IMR-90 (cell line): ENCODE measurements at regions not wholly inside any gene's neighbourhood (a gene's known extent, or its start where the extent isn't known, plus 50 kb on each side); places are given as distances from the start of the nearest gene placed in this dataset.
A peak's percentile ranks its signal among the peaks of the same experiment; 100 is the strongest.

Experiments
- ATAC-seq: fragments of 200-7000 bp; cut with Tn5 transposase; 2 replicates; pipeline ENCODE4 v1.9.1; 2020; ENCODE audit warnings: low read depth, mild to moderate bottlenecking, moderate library complexity
- BruUV-seq: library from RNA; stranded (reverse); fragments of 400-500 nt; replicated peaks from 2 replicates; lab custom pipeline; 2021; lab: Mats Ljungman, UMichigan
- CTCF ChIA-PET: fragments of 300-600 bp; formaldehyde crosslinking; extraction: SDS; loops from one replicate; lab custom pipeline; 2021; ENCODE audit warnings: antibody characterized with exemption; lab: Yijun Ruan, JAX
- POLR2A ChIA-PET: fragments of 300-600 bp; sonication (Branson Sonifier 250); formaldehyde crosslinking; loops from one replicate; lab custom pipeline; 2022; ENCODE audit warnings: antibody characterized with exemption; ENCODE audit not compliant: unreplicated experiment; lab: Charles Lee
- DNase-seq: peaks from one replicate; pipeline ENCODE4 v3.0.0; 2013
- H2AFZ ChIP-seq: replicated peaks from 2 replicates; pipeline ENCODE3; 2013; ENCODE audit warnings: low read length, mild to moderate bottlenecking; ENCODE audit not compliant: poor library complexity
- H2AK5ac ChIP-seq: 2 replicates; pipeline ENCODE4 v1.6.1; 2013; ENCODE audit warnings: low read depth, low read length, inconsistent platforms
- H2AK9ac ChIP-seq: replicated peaks from 2 replicates; pipeline ENCODE3; 2013; ENCODE audit warnings: mild to moderate bottlenecking, low read depth, low read length, moderate library complexity; ENCODE audit not compliant: poor library complexity
- H2BK120ac ChIP-seq: 2 replicates; pipeline ENCODE4 v1.6.1; 2013; ENCODE audit warnings: low read depth, low read length, inconsistent platforms
- H2BK15ac ChIP-seq: 3 replicates; pipeline ENCODE4 v1.6.1; 2013; ENCODE audit warnings: low read depth, low read length, inconsistent platforms
- H2BK20ac ChIP-seq: 2 replicates; pipeline ENCODE4 v1.6.1; 2013; ENCODE audit warnings: low read depth, mild to moderate bottlenecking, inconsistent platforms, low read length, moderate library complexity
- H2BK5ac ChIP-seq: 2 replicates; pipeline ENCODE4 v1.6.1; 2013; ENCODE audit warnings: mild to moderate bottlenecking, low read depth, low read length, inconsistent platforms; ENCODE audit not compliant: poor library complexity, severe bottlenecking
- H3K14ac ChIP-seq: replicated peaks from 2 replicates; pipeline ENCODE4 v1.6.1; 2013; ENCODE audit warnings: low read depth, low read length, inconsistent platforms
- H3K18ac ChIP-seq: 2 replicates; pipeline ENCODE4 v1.6.1; 2013; ENCODE audit warnings: low read depth, low read length, control low read depth
- H3K23ac ChIP-seq: 2 replicates; pipeline ENCODE4 v1.6.1; 2013; ENCODE audit warnings: low read depth, low read length, inconsistent platforms
- H3K27ac ChIP-seq: 2 replicates; pipeline ENCODE4 v1.5.1; 2013; ENCODE audit warnings: mild to moderate bottlenecking, control low read depth, low read length; ENCODE audit not compliant: insufficient read depth
- H3K27me3 ChIP-seq: 2 replicates; pipeline ENCODE4 v1.6.1; 2013; ENCODE audit warnings: low read length; ENCODE audit not compliant: control insufficient read depth, insufficient read depth
- H3K36me3 ChIP-seq: 2 replicates; pipeline ENCODE4 v1.6.1; 2013; ENCODE audit warnings: low read length, mixed read lengths; ENCODE audit not compliant: control insufficient read depth, insufficient read depth
- H3K4ac ChIP-seq: 2 replicates; pipeline ENCODE4 v1.6.1; 2013; ENCODE audit warnings: low read depth, low read length, inconsistent platforms
- H3K4me1 ChIP-seq: 2 replicates; pipeline ENCODE4 v1.6.1; 2013; ENCODE audit warnings: low read length, mixed read lengths; ENCODE audit not compliant: control insufficient read depth, insufficient read depth
- H3K4me2 ChIP-seq: 2 replicates; pipeline ENCODE4 v1.6.1; 2013; ENCODE audit warnings: low read depth, mild to moderate bottlenecking, control low read depth, low read length, moderate library complexity
- H3K4me3 ChIP-seq: 2 replicates; pipeline ENCODE4 v1.5.1; 2013; ENCODE audit warnings: low read depth, mild to moderate bottlenecking, control low read depth, low read length, moderate library complexity; ENCODE audit not compliant: insufficient read depth
- H3K56ac ChIP-seq: 2 replicates; pipeline ENCODE4 v1.6.1; 2013; ENCODE audit warnings: low read length, inconsistent platforms; ENCODE audit not compliant: insufficient read depth; ENCODE audit errors: extremely low read depth
- H3K79me1 ChIP-seq, 2 experiments: 2 replicates each; pipeline ENCODE4 v1.6.1; 2013; ENCODE audit warnings: low read length in 2 of 2, inconsistent platforms in 1 of 2, low read depth in 1 of 2
- H3K9ac ChIP-seq: 2 replicates; pipeline ENCODE4 v1.6.1; 2013; ENCODE audit warnings: low read depth, low read length, control low read depth
- H3K9me1 ChIP-seq: 2 replicates; pipeline ENCODE4 v1.6.1; 2013; ENCODE audit warnings: low read length, inconsistent platforms; ENCODE audit not compliant: insufficient read depth
- H3K9me3 ChIP-seq: 2 replicates; pipeline ENCODE4 v1.6.1; 2013; ENCODE audit warnings: low read length; ENCODE audit not compliant: control insufficient read depth, insufficient read depth
- H4K20me1 ChIP-seq: 2 replicates; pipeline ENCODE4 v1.6.1; 2013; ENCODE audit warnings: low read length, inconsistent platforms; ENCODE audit not compliant: insufficient read depth
- H4K5ac ChIP-seq: 2 replicates; pipeline ENCODE4 v1.6.1; 2013; ENCODE audit warnings: mild to moderate bottlenecking, low read depth, low read length, control low read depth
- H4K8ac ChIP-seq, 2 experiments: 2 replicates each; pipeline ENCODE4 v1.6.1; 2013; ENCODE audit warnings: low read depth in 2 of 2, low read length in 2 of 2, control low read depth in 1 of 2, inconsistent platforms in 1 of 2
- H4K91ac ChIP-seq: 2 replicates; pipeline ENCODE4 v1.6.1; 2013; ENCODE audit warnings: low read depth, low read length, inconsistent platforms; ENCODE audit not compliant: insufficient read depth
- BHLHE40 ChIP-seq: fragments of 150-350 bp; IDR thresholded peaks from 2 replicates; pipeline ENCODE4 v1.6.1; 2016; ENCODE audit warnings: mild to moderate bottlenecking, low read depth, low read length
- CEBPB ChIP-seq: IDR thresholded peaks from 2 replicates; pipeline ENCODE4 v1.6.1; 2012; ENCODE audit warnings: low read depth, low read length, improper control_type of control experiment
- CHD1 ChIP-seq: IDR thresholded peaks from 2 replicates; pipeline ENCODE4 v1.6.1; 2012; ENCODE audit warnings: low read depth, low read length, improper control_type of control experiment
- CTCF ChIP-seq: conservative IDR thresholded peaks from 2 replicates; pipeline ENCODE4 v1.5.1; 2012; ENCODE audit warnings: mild to moderate bottlenecking, low read depth, low read length, improper control_type of control experiment
- ELK1 ChIP-seq: fragments of 150-350 bp; IDR thresholded peaks from 2 replicates; pipeline ENCODE4 v1.6.1; 2016; ENCODE audit warnings: low read depth, mild to moderate bottlenecking, low read length, moderate library complexity, borderline replicate concordance
- FOS ChIP-seq: fragments of 150-350 bp; IDR thresholded peaks from 2 replicates; pipeline ENCODE4 v1.6.1; 2016; ENCODE audit warnings: low read depth, low read length
- MAZ ChIP-seq: IDR thresholded peaks from 2 replicates; pipeline ENCODE4 v1.6.1; 2012; ENCODE audit warnings: low read depth, mild to moderate bottlenecking, low read length, improper control_type of control experiment, moderate library complexity, borderline replicate concordance
- NFE2L2 ChIP-seq: fragments of 150-350 bp; IDR thresholded peaks from 2 replicates; pipeline ENCODE4 v1.6.1; 2016; ENCODE audit warnings: low read depth, mild to moderate bottlenecking, low read length
- RAD21 ChIP-seq: IDR thresholded peaks from 2 replicates; pipeline ENCODE4 v1.6.1; 2012; ENCODE audit warnings: low read length, improper control_type of control experiment
- RCOR1 ChIP-seq: IDR thresholded peaks from 2 replicates; pipeline ENCODE4 v1.6.1; 2012; ENCODE audit warnings: mild to moderate bottlenecking, low read length, improper control_type of control experiment; ENCODE audit not compliant: insufficient replicate concordance
- RFX5 ChIP-seq: IDR thresholded peaks from 2 replicates; pipeline ENCODE4 v1.8.0; 2012; ENCODE audit warnings: low read depth, mild to moderate bottlenecking, low read length, moderate library complexity
- USF2 ChIP-seq: fragments of 150-350 bp; IDR thresholded peaks from 2 replicates; pipeline ENCODE4 v1.6.1; 2017; ENCODE audit warnings: mild to moderate bottlenecking, antibody characterized with exemption, low read length, low read depth
- WGBS, 2 experiments: methylation state at CpG; one replicate each; pipeline versions ENCODE4 v1.1.5 to v1.1.7; 2013; ENCODE audit warnings: missing lambda C conversion rate in 2 of 2; ENCODE audit not compliant: insufficient read length in 1 of 2; ENCODE audit errors: extremely low coverage in 2 of 2; 5-methylcytosine and 5-hydroxymethylcytosine counted together
- dilution Hi-C: fragments of 300-500 bp; cut with HindIII; formaldehyde crosslinking; loops from one replicate; pipeline ENCODE4 v1.14.3; 2018; ENCODE audit warnings: low sequenced_read_pairs; ENCODE audit not compliant: unreplicated experiment
- in situ Hi-C: fragments of 300-500 bp; cut with MboI; formaldehyde crosslinking; loops from 3 replicates; pipeline ENCODE4 v1.14.3; 2019; ENCODE audit warnings: low sequenced_read_pairs, inconsistent platforms, mixed read lengths
- intact Hi-C: fragments of 100-400 bp; cut with micrococcal nuclease; formaldehyde crosslinking; loops from 2 replicates; pipeline ENCODE4 v1.10.0; 2022

- BruUV-seq: no TSS peak
- Histone ChIP-seq H2BK20ac (peak overlapping the region; percentile 68), H3K14ac (peak overlapping the region; percentile 16), H2BK120ac (peak overlapping the region; percentile 61), H4K20me1 (no peaks in the 10 kb centered on the region), H3K9me3 (no peaks in the 10 kb centered on the region), H3K4me2 (no peak overlapping the region), H3K4me3 (no peak overlapping the region), H4K91ac (peak overlapping the region; percentile 64), H2BK15ac (peak overlapping the region; percentile 29; the same call in 2 of the 3 replicates), H3K56ac (no peak overlapping the region), H3K4me1 (peaks cover 16% of the 10 kb centered on the region), H2AK9ac (peak overlapping the region; percentile 70), H3K4ac (peak overlapping the region; percentile 83), H3K9me1 (peaks cover 7% of the 10 kb centered on the region), H3K36me3 (no peaks in the 10 kb centered on the region), H3K9ac (peak overlapping the region; percentile 47; the same call in 1 of the 2 replicates), H4K8ac (peak overlapping the region; percentile 25 to 59; a peak in 3 of 4 replicates), H4K5ac (peak overlapping the region; percentile 72), H3K27ac (peak overlapping the region; percentile 84), H2AK5ac (peak overlapping the region; percentile 30; the same call in 1 of the 2 replicates), H3K27me3 (no peaks in the 10 kb centered on the region), H3K79me1 (no peaks in the 10 kb centered on the region), H2AFZ (peak overlapping the region; percentile 86), H3K18ac (peak overlapping the region; percentile 85), H3K23ac (peak overlapping the region; percentile 68; the same call in 1 of the 2 replicates), H2BK5ac (peak overlapping the region; percentile 87)
- 39% methylated on average over 4 of the region's 4 CpGs; no CpG with 5 or more reads in 1 of the 2 experiments for WGBS, 2 experiments
- in situ Hi-C loops (no loop called here), intact Hi-C loops (loop anchor here (5.0 kb wide), 1 partner anchor 84 kb away; the partner anchor contains the start of gene RBPJ), dilution Hi-C loops (no loop called here)
- TF ChIP-seq FOS (no peak), RAD21 (no peak), CTCF (no peak), CHD1 (no peak), MAZ (no peak), RFX5 (no peak), ELK1 (no peak), USF2 (no peak), RCOR1 (no peak), NFE2L2 (no peak), CEBPB (no peak), BHLHE40 (no peak)
- peak; percentile 5 for ATAC-seq
- DNase-seq: no peak
- ChIA-PET POLR2A (interaction anchor here (0.6 to 0.8 kb wide), 2 partner anchors 9 to 347 kb away, joined by 3 to 5 read pairs; no protein-coding TSS in a partner anchor), CTCF (no interaction called here)
Measured at GRCh38 chr4:26238426-26238777, 82.4 kb upstream of the RBPJ start.
